ENCODE measurements at regions not wholly inside any gene's neighbourhood (a gene's known extent, or its start where the extent isn't known, plus 50 kb on each side); places are given as distances from the start of the nearest gene placed in this dataset.

DNA sequence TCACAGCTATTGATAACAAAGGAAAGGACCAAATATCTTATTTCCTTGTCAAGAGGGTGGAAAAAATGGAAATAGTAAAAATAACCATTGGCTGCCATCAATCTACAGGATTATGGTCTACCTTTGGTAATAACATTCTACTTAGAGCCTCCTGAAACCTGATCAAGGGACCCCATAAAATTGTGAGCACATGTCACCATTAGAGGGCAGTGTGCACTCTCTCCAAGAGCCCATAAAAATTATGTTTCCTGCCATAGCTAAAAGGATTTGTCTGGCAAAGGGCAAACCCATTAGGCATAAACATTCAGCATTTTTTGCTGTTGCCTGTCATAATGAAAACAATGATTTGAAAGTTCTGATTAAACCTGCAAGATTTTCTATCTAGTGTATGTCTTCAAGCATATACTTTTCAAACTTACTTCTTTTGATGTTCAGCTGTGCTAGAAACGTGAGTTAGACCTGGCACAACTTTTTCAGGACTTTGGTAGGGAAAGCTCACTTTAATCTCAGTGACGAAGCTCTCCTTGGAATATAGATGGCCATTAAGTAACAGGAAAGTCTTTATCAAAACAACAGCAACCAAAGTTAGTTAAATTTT is 120.7 kb upstream of the ZFP64 start:
- H3K4me1 ChIP-seq (ENCODE audit: insufficient read depth, low read length), result peaks cover 3% of the 10 kb centered on the region
- H3K36me3 ChIP-seq (ENCODE audit: insufficient read depth, low read length), result no peaks in the 10 kb centered on the region
- no peak overlapping the region for H3K27ac ChIP-seq (ENCODE audit: low read depth, low read length)
- no peaks in the 10 kb centered on the region for H4K20me1 ChIP-seq (ENCODE audit: insufficient read depth, low read length)
- no peak overlapping the region for H2AFZ ChIP-seq (ENCODE audit: low read length)
- DNase-seq (ENCODE audit: insufficient read length, low spot score, missing footprints), result no peak
- TF ChIP-seq, protein P1, sequence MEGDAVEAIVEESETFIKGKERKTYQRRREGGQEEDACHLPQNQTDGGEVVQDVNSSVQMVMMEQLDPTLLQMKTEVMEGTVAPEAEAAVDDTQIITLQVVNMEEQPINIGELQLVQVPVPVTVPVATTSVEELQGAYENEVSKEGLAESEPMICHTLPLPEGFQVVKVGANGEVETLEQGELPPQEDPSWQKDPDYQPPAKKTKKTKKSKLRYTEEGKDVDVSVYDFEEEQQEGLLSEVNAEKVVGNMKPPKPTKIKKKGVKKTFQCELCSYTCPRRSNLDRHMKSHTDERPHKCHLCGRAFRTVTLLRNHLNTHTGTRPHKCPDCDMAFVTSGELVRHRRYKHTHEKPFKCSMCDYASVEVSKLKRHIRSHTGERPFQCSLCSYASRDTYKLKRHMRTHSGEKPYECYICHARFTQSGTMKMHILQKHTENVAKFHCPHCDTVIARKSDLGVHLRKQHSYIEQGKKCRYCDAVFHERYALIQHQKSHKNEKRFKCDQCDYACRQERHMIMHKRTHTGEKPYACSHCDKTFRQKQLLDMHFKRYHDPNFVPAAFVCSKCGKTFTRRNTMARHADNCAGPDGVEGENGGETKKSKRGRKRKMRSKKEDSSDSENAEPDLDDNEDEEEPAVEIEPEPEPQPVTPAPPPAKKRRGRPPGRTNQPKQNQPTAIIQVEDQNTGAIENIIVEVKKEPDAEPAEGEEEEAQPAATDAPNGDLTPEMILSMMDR (IDR thresholded peaks at IDR 0.05; ENCODE audit: extremely low read depth, low read depth, low read length), result peak; percentile 81
- H3K9me3 ChIP-seq (ENCODE audit: low read depth, low read length), result no peaks in the 10 kb centered on the region
- no peaks in the 10 kb centered on the region for H3K79me2 ChIP-seq (ENCODE audit: insufficient read depth, low read length)
- H3K27me3 ChIP-seq (ENCODE audit: insufficient read depth, low read length), result no peaks in the 10 kb centered on the region
- H3K4me3 ChIP-seq (ENCODE audit: insufficient read depth, low read length), result no peak overlapping the region
- no peak overlapping the region for H3K4me2 ChIP-seq (ENCODE audit: insufficient read depth, low read length)

DNA sequence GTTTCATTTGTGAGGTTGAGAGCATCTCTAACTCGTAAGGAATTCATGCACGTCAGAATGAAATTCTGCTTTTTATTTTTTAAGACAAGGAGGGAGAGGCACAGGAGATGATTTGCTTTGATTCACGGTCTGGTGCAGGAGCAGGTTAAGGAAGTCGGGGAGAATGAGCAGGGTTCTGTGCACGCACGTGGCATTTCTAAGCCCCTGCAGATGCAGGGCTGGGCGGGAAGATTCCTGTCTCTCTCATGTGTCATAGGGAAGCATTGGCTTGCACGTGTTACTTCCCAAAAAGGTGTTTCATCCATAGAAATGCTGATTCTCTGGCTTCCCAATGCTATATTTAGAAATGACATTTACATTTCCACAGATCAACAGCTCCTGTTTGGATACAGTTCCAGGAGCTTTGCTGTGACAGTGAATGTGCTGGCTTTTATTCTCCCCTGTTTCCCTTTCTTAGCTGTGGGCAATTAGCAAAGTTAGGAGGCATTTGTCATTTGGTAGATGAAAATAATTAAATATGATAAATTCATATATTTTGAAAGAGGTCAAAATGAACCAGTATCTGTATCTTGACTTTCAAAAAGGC is 119.7 kb upstream of the ZFP64 start:
- H3K27me3 ChIP-seq (ENCODE audit: insufficient read depth, low read length), result no peaks in the 10 kb centered on the region
- no peak overlapping the region for H2AFZ ChIP-seq (ENCODE audit: low read length)
- TF ChIP-seq, protein P1 (IDR thresholded peaks at IDR 0.05; ENCODE audit: extremely low read depth, low read depth, low read length), result no peak
- H3K9me3 ChIP-seq (ENCODE audit: low read depth, low read length), result no peaks in the 10 kb centered on the region
- H3K4me2 ChIP-seq (ENCODE audit: insufficient read depth, low read length), result no peak overlapping the region
- no peak for DNase-seq (ENCODE audit: insufficient read length, low spot score, missing footprints)
- H3K4me3 ChIP-seq (ENCODE audit: insufficient read depth, low read length), result no peak overlapping the region
- peaks cover 3% of the 10 kb centered on the region for H3K4me1 ChIP-seq (ENCODE audit: insufficient read depth, low read length)
- no peak overlapping the region for H3K27ac ChIP-seq (ENCODE audit: low read depth, low read length)
- H3K79me2 ChIP-seq (ENCODE audit: insufficient read depth, low read length), result no peaks in the 10 kb centered on the region
- H3K36me3 ChIP-seq (ENCODE audit: insufficient read depth, low read length), result no peaks in the 10 kb centered on the region
- H4K20me1 ChIP-seq (ENCODE audit: insufficient read depth, low read length), result no peaks in the 10 kb centered on the region

DNA sequence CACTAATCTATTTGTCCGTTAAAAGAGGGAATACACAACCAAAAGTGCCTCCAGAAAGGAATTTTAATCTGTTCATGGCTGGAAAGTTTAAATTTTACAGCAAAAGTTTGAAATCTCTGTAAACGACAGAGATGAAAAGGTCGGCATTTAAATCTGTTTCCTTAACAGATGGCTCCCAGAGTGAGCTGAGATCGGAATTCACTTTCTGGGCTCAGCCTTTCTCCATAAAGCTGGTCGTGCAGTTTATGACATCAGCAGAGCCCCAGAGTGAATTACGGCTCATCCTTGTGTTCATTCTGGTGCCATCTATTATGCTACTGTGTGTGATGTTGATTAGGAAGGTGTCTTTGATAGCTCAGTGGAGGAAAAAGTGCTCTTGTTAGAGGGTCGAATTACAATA is 117.6 kb upstream of the ZFP64 start:
- Histone ChIP-seq H3K79me2 (ENCODE audit: insufficient read depth, low read length) (no peaks in the 10 kb centered on the region), H3K4me3 (ENCODE audit: insufficient read depth, low read length) (no peak overlapping the region), H3K27ac (ENCODE audit: low read depth, low read length) (no peak overlapping the region), H3K9me3 (ENCODE audit: low read depth, low read length) (no peaks in the 10 kb centered on the region), H3K27me3 (ENCODE audit: insufficient read depth, low read length) (no peaks in the 10 kb centered on the region), H3K4me1 (ENCODE audit: insufficient read depth, low read length) (peaks cover 3% of the 10 kb centered on the region), H4K20me1 (ENCODE audit: insufficient read depth, low read length) (no peaks in the 10 kb centered on the region), H3K4me2 (ENCODE audit: insufficient read depth, low read length) (no peak overlapping the region), H3K36me3 (ENCODE audit: insufficient read depth, low read length) (no peaks in the 10 kb centered on the region), H2AFZ (ENCODE audit: low read length) (no peak overlapping the region)
- DNase-seq (ENCODE audit: insufficient read length, low spot score, missing footprints), result no peak
- TF ChIP-seq, protein P1 (IDR thresholded peaks at IDR 0.05; ENCODE audit: extremely low read depth, low read depth, low read length), result no peak

DNA sequence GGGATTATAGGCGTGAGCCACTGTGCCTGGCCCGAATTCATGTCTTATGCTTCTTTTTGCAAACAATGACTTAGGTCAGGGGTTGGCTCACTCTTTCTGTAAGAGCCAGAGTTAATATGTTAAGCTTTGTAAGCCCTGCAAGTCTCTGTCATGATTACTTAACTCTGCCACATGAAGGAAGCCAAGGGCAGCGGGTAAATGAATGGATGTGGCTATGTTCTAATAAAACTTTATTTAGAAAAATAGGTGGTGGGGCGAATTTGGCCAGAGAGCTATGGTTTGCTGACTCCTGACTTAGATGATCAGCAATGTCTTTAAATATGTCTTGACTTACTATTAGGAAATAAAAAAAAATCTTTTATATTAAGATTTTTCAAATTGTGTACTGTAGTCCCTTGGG is 114.9 kb upstream of the ZFP64 start:
- H3K27me3 ChIP-seq (ENCODE audit: insufficient read depth, low read length), result no peaks in the 10 kb centered on the region
- H3K4me2 ChIP-seq (ENCODE audit: insufficient read depth, low read length), result no peak overlapping the region
- H3K27ac ChIP-seq (ENCODE audit: low read depth, low read length), result no peak overlapping the region
- H3K4me1 ChIP-seq (ENCODE audit: insufficient read depth, low read length), result no peaks in the 10 kb centered on the region
- H2AFZ ChIP-seq (ENCODE audit: low read length), result no peak overlapping the region
- no peaks in the 10 kb centered on the region for H4K20me1 ChIP-seq (ENCODE audit: insufficient read depth, low read length)
- H3K36me3 ChIP-seq (ENCODE audit: insufficient read depth, low read length), result no peaks in the 10 kb centered on the region
- H3K4me3 ChIP-seq (ENCODE audit: insufficient read depth, low read length), result no peak overlapping the region
- no peaks in the 10 kb centered on the region for H3K9me3 ChIP-seq (ENCODE audit: low read depth, low read length)
- TF ChIP-seq, protein P1 (IDR thresholded peaks at IDR 0.05; ENCODE audit: extremely low read depth, low read depth, low read length), result no peak
- no peak for DNase-seq (ENCODE audit: insufficient read length, low spot score, missing footprints)
- no peaks in the 10 kb centered on the region for H3K79me2 ChIP-seq (ENCODE audit: insufficient read depth, low read length)

Data from osteoblast (primary cell).